ENCODE measurements at regions not wholly inside any gene's neighbourhood (a gene's known extent, or its start where the extent isn't known, plus 50 kb on each side); places are given as distances from the start of the nearest gene placed in this dataset.

- TF ChIP-seq YY1 (IDR thresholded peaks at IDR 0.05; ENCODE audit: insufficient read depth, insufficient read length) (no peak), SUZ12 (IDR thresholded peaks at IDR 0.05; ENCODE audit: extremely low read depth, insufficient read depth, insufficient read length) (no peak), ZNF274 (IDR thresholded peaks at IDR 0.05; ENCODE audit: low read depth, low read length) (no peak)
Observed at GRCh38 chr3:67215690-67216089, 217.6 kb downstream of the KBTBD8 start.

Data from NT2/D1 (cell line).